ENCODE measurements at regions not wholly inside any gene's neighbourhood (a gene's known extent, or its start where the extent isn't known, plus 50 kb on each side); places are given as distances from the start of the nearest gene placed in this dataset.

- H3K36me3 ChIP-seq (replicated peaks; ENCODE audit: insufficient read depth, low read length), result no peaks in the 10 kb centered on the region
- H3K9me3 ChIP-seq (replicated peaks; ENCODE audit: insufficient read depth, low read length), result no peaks in the 10 kb centered on the region
- no peak overlapping the region for H3K27ac ChIP-seq (ENCODE audit: low read length)
- peaks cover 8% of the 10 kb centered on the region; the same call in 1 of the 2 replicates for H3K4me1 ChIP-seq (ENCODE audit: low read length)
- no peaks in the 10 kb centered on the region for H3K9me2 ChIP-seq (replicated peaks; ENCODE audit: insufficient read depth, low read length)
- no peak overlapping the region for H3K4me3 ChIP-seq (ENCODE audit: low read length)
- H3K27me3 ChIP-seq (replicated peaks; ENCODE audit: insufficient read depth, low read length), result no peaks in the 10 kb centered on the region
- H3K79me2 ChIP-seq (ENCODE audit: low read length), result no peaks in the 10 kb centered on the region
- TF ChIP-seq EZH2phosphoT487 (IDR thresholded peaks at IDR 0.05; ENCODE audit: low read length), result no peak
- no peak for TF ChIP-seq CTCF (IDR thresholded peaks at IDR 0.05; ENCODE audit: low read length)
- no peak for TF ChIP-seq EZH2 (optimal IDR thresholded peaks at IDR 0.05; ENCODE audit: low read depth, low read length)
- no peak overlapping the region; the same call in 1 of the 2 replicates for H2AFZ ChIP-seq (ENCODE audit: low read length)
- no peak for DNase-seq
- no peak overlapping the region for H3K9ac ChIP-seq (ENCODE audit: low read length)
- H4K20me1 ChIP-seq (ENCODE audit: insufficient read depth, low read length), result no peaks in the 10 kb centered on the region
- H3F3A ChIP-seq (ENCODE audit: insufficient read depth, low read length), result peaks cover 4% of the 10 kb centered on the region; the same call in 1 of the 2 replicates
- no peak overlapping the region for H3K4me2 ChIP-seq (ENCODE audit: low read depth, low read length)
These were observed 758.2 kb upstream of the CDH7 start for GRCh38 chr18:64992654-64993053.

GRCh38 chr18:64991102-64991501 lies 759.7 kb upstream of the CDH7 start:
- no peaks in the 10 kb centered on the region for H3K79me2 ChIP-seq (ENCODE audit: low read length)
- no peak overlapping the region for H2AFZ ChIP-seq (ENCODE audit: low read length)
- H3K9me3 ChIP-seq (replicated peaks; ENCODE audit: insufficient read depth, low read length), result no peaks in the 10 kb centered on the region
- no peaks in the 10 kb centered on the region for H3K27me3 ChIP-seq (replicated peaks; ENCODE audit: insufficient read depth, low read length)
- H3K4me1 ChIP-seq (ENCODE audit: low read length), result peaks cover 8% of the 10 kb centered on the region
- H3F3A ChIP-seq (ENCODE audit: insufficient read depth, low read length), result peaks cover 4% of the 10 kb centered on the region; the same call in 1 of the 2 replicates
- no peak overlapping the region for H3K27ac ChIP-seq (ENCODE audit: low read length)
- H3K4me3 ChIP-seq (ENCODE audit: low read length), result no peak overlapping the region
- H3K9ac ChIP-seq (ENCODE audit: low read length), result no peak overlapping the region
- no peak for TF ChIP-seq EZH2phosphoT487 (IDR thresholded peaks at IDR 0.05; ENCODE audit: low read length)
- TF ChIP-seq EZH2 (optimal IDR thresholded peaks at IDR 0.05; ENCODE audit: low read depth, low read length), result no peak
- TF ChIP-seq CTCF (IDR thresholded peaks at IDR 0.05; ENCODE audit: low read length), result no peak
- no peaks in the 10 kb centered on the region for H3K36me3 ChIP-seq (replicated peaks; ENCODE audit: insufficient read depth, low read length)
- H3K4me2 ChIP-seq (ENCODE audit: low read depth, low read length), result no peak overlapping the region
- H3K9me2 ChIP-seq (replicated peaks; ENCODE audit: insufficient read depth, low read length), result no peaks in the 10 kb centered on the region
- no peaks in the 10 kb centered on the region for H4K20me1 ChIP-seq (ENCODE audit: insufficient read depth, low read length)
- no peak for DNase-seq

DNA sequence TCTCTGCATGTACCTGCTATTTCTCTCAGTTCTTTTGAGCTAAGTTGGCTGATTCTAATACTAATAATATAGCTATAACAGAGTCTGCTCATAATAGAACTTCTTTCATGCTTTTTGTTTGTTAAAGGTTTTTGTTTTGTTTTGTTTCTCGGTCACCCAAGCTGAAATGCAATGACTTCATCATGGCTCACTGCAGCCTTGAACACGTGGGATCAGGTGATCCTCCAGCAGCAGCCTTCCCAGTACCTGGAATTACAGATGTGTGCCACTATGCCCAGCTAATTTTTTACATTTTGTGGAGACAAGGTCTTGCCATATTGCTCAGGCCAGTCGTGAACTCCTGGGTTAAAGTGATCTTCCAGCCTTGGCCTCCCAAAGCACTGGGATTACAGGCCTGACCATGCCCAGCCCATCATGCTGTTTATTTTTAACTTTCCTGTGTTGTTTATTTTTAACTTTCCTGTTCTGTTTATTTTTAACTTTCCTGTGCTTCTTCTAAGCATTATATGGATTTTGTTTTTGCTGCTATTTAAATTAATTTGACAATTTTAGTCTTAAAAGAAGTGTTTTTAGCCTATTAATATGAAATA lies 763.8 kb upstream of the CDH7 start:
- no peaks in the 10 kb centered on the region for H3K79me2 ChIP-seq (ENCODE audit: low read length)
- no peak overlapping the region for H3K4me3 ChIP-seq (ENCODE audit: low read length)
- no peak overlapping the region for H3K27ac ChIP-seq (ENCODE audit: low read length)
- H2AFZ ChIP-seq (ENCODE audit: low read length), result no peak overlapping the region
- H3K4me2 ChIP-seq (ENCODE audit: low read depth, low read length), result no peak overlapping the region
- no peak for TF ChIP-seq EZH2 (optimal IDR thresholded peaks at IDR 0.05; ENCODE audit: low read depth, low read length)
- TF ChIP-seq CTCF (IDR thresholded peaks at IDR 0.05; ENCODE audit: low read length), result no peak
- no peak for TF ChIP-seq EZH2phosphoT487 (IDR thresholded peaks at IDR 0.05; ENCODE audit: low read length)
- no peaks in the 10 kb centered on the region for H3K9me2 ChIP-seq (replicated peaks; ENCODE audit: insufficient read depth, low read length)
- no peaks in the 10 kb centered on the region for H3K27me3 ChIP-seq (replicated peaks; ENCODE audit: insufficient read depth, low read length)
- H4K20me1 ChIP-seq (ENCODE audit: insufficient read depth, low read length), result no peaks in the 10 kb centered on the region
- no peak overlapping the region for H3K9ac ChIP-seq (ENCODE audit: low read length)
- no peak for DNase-seq
- no peaks in the 10 kb centered on the region for H3K36me3 ChIP-seq (replicated peaks; ENCODE audit: insufficient read depth, low read length)
- no peaks in the 10 kb centered on the region for H3K9me3 ChIP-seq (replicated peaks; ENCODE audit: insufficient read depth, low read length)
- no peaks in the 10 kb centered on the region; the same call in 1 of the 2 replicates for H3K4me1 ChIP-seq (ENCODE audit: low read length)
- H3F3A ChIP-seq (ENCODE audit: insufficient read depth, low read length), result no peaks in the 10 kb centered on the region

All from MM.1S (cell line).